MM.1S (cell line): ENCODE measurements at regions not wholly inside any gene's neighbourhood (a gene's known extent, or its start where the extent isn't known, plus 50 kb on each side); places are given as distances from the start of the nearest gene placed in this dataset.

Experiments
- DNase-seq: peaks from one replicate; pipeline ENCODE4 v3.0.0-alpha.2; 2015
- H2AFZ ChIP-seq: fragments of 300-600 bp; sonication (generic); 2 replicates; pipeline ENCODE4 v1.6.0; 2016; ENCODE audit warnings: antibody characterized with exemption, low read length
- H3F3A ChIP-seq: fragments of 300-600 bp; sonication (generic); 2 replicates; pipeline ENCODE4 v1.6.1; 2016; ENCODE audit warnings: mild to moderate bottlenecking, antibody characterized with exemption, low read length, moderate library complexity, mixed read lengths; ENCODE audit not compliant: insufficient read depth
- H3K27ac ChIP-seq: fragments of 300-600 bp; sonication (generic); 2 replicates; pipeline ENCODE4 v1.5.1; 2016; ENCODE audit warnings: mild to moderate bottlenecking, low read length
- H3K27me3 ChIP-seq: fragments of 300-600 bp; sonication (generic); replicated peaks from 2 replicates; pipeline ENCODE4 v1.6.0; 2016; ENCODE audit warnings: low read length; ENCODE audit not compliant: insufficient read depth
- H3K36me3 ChIP-seq: fragments of 300-600 bp; sonication (generic); replicated peaks from 2 replicates; pipeline ENCODE4 v1.6.1; 2016; ENCODE audit warnings: mild to moderate bottlenecking, low read length, mixed read lengths; ENCODE audit not compliant: insufficient read depth
- H3K4me1 ChIP-seq: fragments of 300-600 bp; sonication (generic); 2 replicates; pipeline ENCODE4 v1.6.1; 2016; ENCODE audit warnings: low read length, mixed read lengths
- H3K4me2 ChIP-seq: fragments of 300-600 bp; sonication (generic); 2 replicates; pipeline ENCODE4 v1.6.0; 2016; ENCODE audit warnings: low read depth, low read length
- H3K4me3 ChIP-seq: fragments of 300-600 bp; sonication (generic); 2 replicates; pipeline ENCODE4 v1.5.1; 2016; ENCODE audit warnings: low read length, mixed read lengths
- H3K79me2 ChIP-seq: fragments of 300-600 bp; sonication (generic); 2 replicates; pipeline ENCODE4 v1.6.1; 2016; ENCODE audit warnings: mixed run types, low read length, mixed read lengths
- H3K9ac ChIP-seq: fragments of 300-600 bp; sonication (generic); 2 replicates; pipeline ENCODE4 v1.6.1; 2016; ENCODE audit warnings: low read length, mixed read lengths
- H3K9me2 ChIP-seq: fragments of 300-600 bp; sonication (generic); replicated peaks from 2 replicates; pipeline ENCODE4 v1.6.1; 2016; ENCODE audit warnings: mild to moderate bottlenecking, low read length, mixed read lengths; ENCODE audit not compliant: insufficient read depth
- H3K9me3 ChIP-seq: fragments of 300-600 bp; sonication (generic); replicated peaks from 2 replicates; pipeline ENCODE4 v1.6.1; 2016; ENCODE audit warnings: mild to moderate bottlenecking, low read length, mixed read lengths; ENCODE audit not compliant: insufficient read depth
- H4K20me1 ChIP-seq: fragments of 300-600 bp; sonication (generic); 2 replicates; pipeline ENCODE4 v1.6.1; 2016; ENCODE audit warnings: mild to moderate bottlenecking, low read length, moderate library complexity, mixed read lengths; ENCODE audit not compliant: insufficient read depth
- EZH2 ChIP-seq: fragments of 300-600 bp; sonication (generic); optimal IDR thresholded peaks from 2 replicates; pipeline ENCODE3; 2017; ENCODE audit warnings: low read depth, mild to moderate bottlenecking, antibody characterized with exemption, low read length, mixed read lengths
- EZH2phosphoT487 ChIP-seq: fragments of 300-600 bp; sonication (generic); IDR thresholded peaks from 2 replicates; pipeline ENCODE4 v1.6.1; 2018; ENCODE audit warnings: antibody characterized with exemption, low read length
- TF ChIP-seq, protein P1 (sequence below): fragments of 300-600 bp; sonication (generic); IDR thresholded peaks from 2 replicates; pipeline ENCODE4 v1.5.1; 2016; ENCODE audit warnings: antibody characterized with exemption, low read length, mixed read lengths

- no peaks in the 10 kb centered on the region for H3K27me3 ChIP-seq
- H3K4me1 ChIP-seq = no peaks in the 10 kb centered on the region
- no peak overlapping the region for H3K27ac ChIP-seq
- no peaks in the 10 kb centered on the region for H3F3A ChIP-seq
- no peak for DNase-seq
- no peaks in the 10 kb centered on the region for H3K9me3 ChIP-seq
- no peak overlapping the region for H3K9ac ChIP-seq
- H3K4me3 ChIP-seq = no peak overlapping the region
- H3K4me2 ChIP-seq = no peak overlapping the region
- H3K9me2 ChIP-seq = no peaks in the 10 kb centered on the region
- H3K79me2 ChIP-seq = no peaks in the 10 kb centered on the region
- H3K36me3 ChIP-seq = no peaks in the 10 kb centered on the region
- no peak overlapping the region for H2AFZ ChIP-seq
- no peaks in the 10 kb centered on the region for H4K20me1 ChIP-seq
- TF ChIP-seq EZH2phosphoT487 (no peak), EZH2 (no peak)
- TF ChIP-seq, protein P1, sequence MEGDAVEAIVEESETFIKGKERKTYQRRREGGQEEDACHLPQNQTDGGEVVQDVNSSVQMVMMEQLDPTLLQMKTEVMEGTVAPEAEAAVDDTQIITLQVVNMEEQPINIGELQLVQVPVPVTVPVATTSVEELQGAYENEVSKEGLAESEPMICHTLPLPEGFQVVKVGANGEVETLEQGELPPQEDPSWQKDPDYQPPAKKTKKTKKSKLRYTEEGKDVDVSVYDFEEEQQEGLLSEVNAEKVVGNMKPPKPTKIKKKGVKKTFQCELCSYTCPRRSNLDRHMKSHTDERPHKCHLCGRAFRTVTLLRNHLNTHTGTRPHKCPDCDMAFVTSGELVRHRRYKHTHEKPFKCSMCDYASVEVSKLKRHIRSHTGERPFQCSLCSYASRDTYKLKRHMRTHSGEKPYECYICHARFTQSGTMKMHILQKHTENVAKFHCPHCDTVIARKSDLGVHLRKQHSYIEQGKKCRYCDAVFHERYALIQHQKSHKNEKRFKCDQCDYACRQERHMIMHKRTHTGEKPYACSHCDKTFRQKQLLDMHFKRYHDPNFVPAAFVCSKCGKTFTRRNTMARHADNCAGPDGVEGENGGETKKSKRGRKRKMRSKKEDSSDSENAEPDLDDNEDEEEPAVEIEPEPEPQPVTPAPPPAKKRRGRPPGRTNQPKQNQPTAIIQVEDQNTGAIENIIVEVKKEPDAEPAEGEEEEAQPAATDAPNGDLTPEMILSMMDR = no peak
Observed at GRCh38 chr10:80739963-80740715, 202.4 kb downstream of the SH2D4B start.

- Histone ChIP-seq H2AFZ (no peak overlapping the region), H3K9ac (no peak overlapping the region), H3K27ac (no peak overlapping the region), H3K9me3 (no peaks in the 10 kb centered on the region), H3K4me1 (no peaks in the 10 kb centered on the region), H3K27me3 (no peaks in the 10 kb centered on the region), H3K4me3 (no peak overlapping the region), H4K20me1 (no peaks in the 10 kb centered on the region), H3F3A (no peaks in the 10 kb centered on the region), H3K79me2 (no peaks in the 10 kb centered on the region), H3K9me2 (no peaks in the 10 kb centered on the region), H3K36me3 (no peaks in the 10 kb centered on the region), H3K4me2 (no peak overlapping the region)
- TF ChIP-seq, protein P1 = no peak
- TF ChIP-seq EZH2phosphoT487 (no peak), EZH2 (no peak)
- DNase-seq = no peak
Observed at GRCh38 chr10:80741278-80741677, 203.6 kb downstream of the SH2D4B start.

- H3K79me2 ChIP-seq = no peaks in the 10 kb centered on the region
- H3K4me2 ChIP-seq = no peak overlapping the region
- no peaks in the 10 kb centered on the region for H3K4me1 ChIP-seq
- no peak overlapping the region for H3K9ac ChIP-seq
- no peaks in the 10 kb centered on the region for H4K20me1 ChIP-seq
- no peak overlapping the region for H3K27ac ChIP-seq
- TF ChIP-seq EZH2phosphoT487 = no peak
- no peak overlapping the region for H3K4me3 ChIP-seq
- H3F3A ChIP-seq = no peaks in the 10 kb centered on the region
- DNase-seq = no peak
- H3K9me2 ChIP-seq = no peaks in the 10 kb centered on the region
- no peaks in the 10 kb centered on the region for H3K9me3 ChIP-seq
- no peaks in the 10 kb centered on the region for H3K27me3 ChIP-seq
- H3K36me3 ChIP-seq = no peaks in the 10 kb centered on the region
- no peak overlapping the region for H2AFZ ChIP-seq
Observed at GRCh38 chr10:80750268-80750667, 212.6 kb downstream of the SH2D4B start.

GRCh38 chr10:80751940-80752339 is 214.2 kb downstream of the SH2D4B start:
- no peaks in the 10 kb centered on the region for H3K4me1 ChIP-seq
- H3K9me3 ChIP-seq = no peaks in the 10 kb centered on the region
- no peak overlapping the region for H3K27ac ChIP-seq
- TF ChIP-seq EZH2phosphoT487 (no peak), EZH2 (no peak)
- TF ChIP-seq, protein P1 = no peak
- no peak overlapping the region for H3K9ac ChIP-seq
- DNase-seq = no peak
- H4K20me1 ChIP-seq = no peaks in the 10 kb centered on the region
- H3F3A ChIP-seq = no peaks in the 10 kb centered on the region
- H2AFZ ChIP-seq = no peak overlapping the region
- H3K9me2 ChIP-seq = no peaks in the 10 kb centered on the region
- no peak overlapping the region for H3K4me2 ChIP-seq
- H3K27me3 ChIP-seq = no peaks in the 10 kb centered on the region
- no peaks in the 10 kb centered on the region for H3K36me3 ChIP-seq
- H3K79me2 ChIP-seq = no peaks in the 10 kb centered on the region
- H3K4me3 ChIP-seq = no peak overlapping the region
